ENCODE measurements at regions not wholly inside any gene's neighbourhood (a gene's known extent, or its start where the extent isn't known, plus 50 kb on each side); places are given as distances from the start of the nearest gene placed in this dataset.

- Histone ChIP-seq H3K27me3 (replicated peaks; ENCODE audit: insufficient read depth, low read depth, low read length, poor library complexity) (no peaks in the 10 kb centered on the region), H3K36me3 (ENCODE audit: insufficient read depth, low read length, poor library complexity, severe bottlenecking) (no peaks in the 10 kb centered on the region), H3K27ac (ENCODE audit: low read depth, low read length, poor library complexity, severe bottlenecking) (no peak overlapping the region), H3K4me1 (ENCODE audit: insufficient read depth, low read length, poor library complexity, severe bottlenecking) (no peaks in the 10 kb centered on the region), H3K4me3 (ENCODE audit: low read depth, low read length, poor library complexity, severe bottlenecking) (no peak overlapping the region), H3K9me3 (ENCODE audit: low read depth, low read length, poor library complexity, severe bottlenecking) (no peaks in the 10 kb centered on the region)
- ChIA-PET POLR2A (ENCODE audit: low non-redundant PET) (no interaction called here), CTCF (no interaction called here)
- BruUV-seq (replicated peaks) = no TSS peak
- intact Hi-C loops (cut with micrococcal nuclease; ENCODE audit: unreplicated experiment) = no loop called here
- no peak for DNase-seq (ENCODE audit: low spot score)
- TF ChIP-seq EZH2 (IDR thresholded peaks at IDR 0.05; ENCODE audit: borderline replicate concordance, low read depth, low read length, poor library complexity, severe bottlenecking) (no peak), CTCF (conservative IDR thresholded peaks at IDR 0.05; ENCODE audit: low read depth, low read length) (no peak)
These were observed 527.2 kb downstream of the TCERG1L start for GRCh38 chr10:130784326-130784725.

GRCh38 chr10:130786365-130786966 is 525.1 kb downstream of the TCERG1L start:
- DNase-seq (ENCODE audit: low spot score) = no peak
- CTCF ChIA-PET = no interaction called here
- H3K36me3 ChIP-seq (ENCODE audit: insufficient read depth, low read length, poor library complexity, severe bottlenecking) = no peaks in the 10 kb centered on the region
- TF ChIP-seq EZH2 (IDR thresholded peaks at IDR 0.05; ENCODE audit: borderline replicate concordance, low read depth, low read length, poor library complexity, severe bottlenecking) = no peak
- TF ChIP-seq CTCF (conservative IDR thresholded peaks at IDR 0.05; ENCODE audit: low read depth, low read length) = no peak
- H3K9me3 ChIP-seq (ENCODE audit: low read depth, low read length, poor library complexity, severe bottlenecking) = no peaks in the 10 kb centered on the region
- H3K4me1 ChIP-seq (ENCODE audit: insufficient read depth, low read length, poor library complexity, severe bottlenecking) = no peaks in the 10 kb centered on the region
- H3K4me3 ChIP-seq (ENCODE audit: low read depth, low read length, poor library complexity, severe bottlenecking) = no peak overlapping the region
- H3K27me3 ChIP-seq (replicated peaks; ENCODE audit: insufficient read depth, low read depth, low read length, poor library complexity) = no peaks in the 10 kb centered on the region
- BruUV-seq (replicated peaks) = no TSS peak
- no peak overlapping the region for H3K27ac ChIP-seq (ENCODE audit: low read depth, low read length, poor library complexity, severe bottlenecking)
- intact Hi-C loops (cut with micrococcal nuclease; ENCODE audit: unreplicated experiment) = no loop called here
- POLR2A ChIA-PET (ENCODE audit: low non-redundant PET) = no interaction called here

GRCh38 chr10:130787243-130787642 is 524.3 kb downstream of the TCERG1L start:
- Histone ChIP-seq H3K36me3 (ENCODE audit: insufficient read depth, low read length, poor library complexity, severe bottlenecking) (no peaks in the 10 kb centered on the region), H3K27me3 (replicated peaks; ENCODE audit: insufficient read depth, low read depth, low read length, poor library complexity) (no peaks in the 10 kb centered on the region), H3K27ac (ENCODE audit: low read depth, low read length, poor library complexity, severe bottlenecking) (no peak overlapping the region), H3K4me1 (ENCODE audit: insufficient read depth, low read length, poor library complexity, severe bottlenecking) (no peaks in the 10 kb centered on the region), H3K9me3 (ENCODE audit: low read depth, low read length, poor library complexity, severe bottlenecking) (no peaks in the 10 kb centered on the region), H3K4me3 (ENCODE audit: low read depth, low read length, poor library complexity, severe bottlenecking) (no peak overlapping the region)
- TF ChIP-seq CTCF (conservative IDR thresholded peaks at IDR 0.05; ENCODE audit: low read depth, low read length) (no peak), EZH2 (IDR thresholded peaks at IDR 0.05; ENCODE audit: borderline replicate concordance, low read depth, low read length, poor library complexity, severe bottlenecking) (no peak)
- no TSS peak for BruUV-seq (replicated peaks)
- intact Hi-C loops (cut with micrococcal nuclease; ENCODE audit: unreplicated experiment) = no loop called here
- no peak for DNase-seq (ENCODE audit: low spot score)
- ChIA-PET POLR2A (ENCODE audit: low non-redundant PET) (no interaction called here), CTCF (no interaction called here)

Data from A673 (cell line).